ENCODE measurements at regions not wholly inside any gene's neighbourhood (a gene's known extent, or its start where the extent isn't known, plus 50 kb on each side); places are given as distances from the start of the nearest gene placed in this dataset.

DNA sequence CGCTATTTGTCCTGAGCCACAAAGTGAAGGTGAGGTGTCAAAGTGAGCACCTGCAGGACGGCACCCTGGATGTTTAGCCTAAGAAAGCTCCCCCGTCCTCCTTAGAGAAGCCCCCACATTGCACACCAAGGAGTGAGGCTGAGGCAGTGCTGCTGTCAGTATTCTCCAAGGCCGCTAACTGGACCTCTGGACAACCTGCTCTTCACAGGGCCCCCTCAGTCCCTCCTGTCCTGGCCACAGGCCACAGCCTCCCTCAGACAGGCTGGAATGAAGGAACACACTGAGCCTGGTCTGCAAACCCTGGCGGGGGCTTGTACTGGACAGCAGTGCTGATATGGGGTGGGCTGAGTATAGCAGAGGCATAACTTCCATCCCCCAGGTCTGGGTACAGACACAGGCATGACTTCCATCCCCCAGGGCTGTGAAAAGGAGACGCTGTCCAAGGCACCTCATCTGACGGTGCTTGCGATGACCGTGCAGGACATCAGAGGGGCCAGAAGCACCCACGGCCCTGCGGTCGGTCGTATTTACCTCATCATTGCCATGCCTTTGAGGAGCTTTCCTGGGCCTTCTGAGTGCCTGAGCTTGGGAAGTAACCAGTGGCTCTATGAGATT, 82.4 kb upstream of the DIO3 start:
- Histone ChIP-seq H3K4me3 (no peak overlapping the region), H3K27ac (no peak overlapping the region), H3K27me3 (no peaks in the 10 kb centered on the region), H3K9me3 (no peaks in the 10 kb centered on the region), H3K36me3 (no peaks in the 10 kb centered on the region), H3K9ac (ENCODE audit: low read depth in 2 of 2, low read length in 2 of 2) (no peak overlapping the region), H3K4me1 (peaks cover 5% of the 10 kb centered on the region)
- intact Hi-C loops (cut with DNase I): loop anchor here (5.0 kb wide), 1 partner anchor 78 kb away; no protein-coding TSS in a partner anchor
- no peak for TF ChIP-seq CTCF (IDR thresholded peaks at IDR 0.05)
- DNase-seq: peak; percentile 12

- H3K4me1 ChIP-seq: peaks cover 5% of the 10 kb centered on the region
- H3K27ac ChIP-seq: peak overlapping the region; percentile 15
- intact Hi-C loops (cut with DNase I): no loop called here
- H3K4me3 ChIP-seq: no peak overlapping the region
- TF ChIP-seq CTCF (IDR thresholded peaks at IDR 0.05): no peak
- no peaks in the 10 kb centered on the region for H3K9me3 ChIP-seq
- no peaks in the 10 kb centered on the region for H3K36me3 ChIP-seq
- H3K27me3 ChIP-seq: no peaks in the 10 kb centered on the region
- H3K9ac ChIP-seq (ENCODE audit: low read depth in 2 of 2, low read length in 2 of 2): no peak overlapping the region
- peak; percentile 15 for DNase-seq
These were observed 81.1 kb upstream of the DIO3 start for GRCh38 chr14:101480022-101480746.

DNA sequence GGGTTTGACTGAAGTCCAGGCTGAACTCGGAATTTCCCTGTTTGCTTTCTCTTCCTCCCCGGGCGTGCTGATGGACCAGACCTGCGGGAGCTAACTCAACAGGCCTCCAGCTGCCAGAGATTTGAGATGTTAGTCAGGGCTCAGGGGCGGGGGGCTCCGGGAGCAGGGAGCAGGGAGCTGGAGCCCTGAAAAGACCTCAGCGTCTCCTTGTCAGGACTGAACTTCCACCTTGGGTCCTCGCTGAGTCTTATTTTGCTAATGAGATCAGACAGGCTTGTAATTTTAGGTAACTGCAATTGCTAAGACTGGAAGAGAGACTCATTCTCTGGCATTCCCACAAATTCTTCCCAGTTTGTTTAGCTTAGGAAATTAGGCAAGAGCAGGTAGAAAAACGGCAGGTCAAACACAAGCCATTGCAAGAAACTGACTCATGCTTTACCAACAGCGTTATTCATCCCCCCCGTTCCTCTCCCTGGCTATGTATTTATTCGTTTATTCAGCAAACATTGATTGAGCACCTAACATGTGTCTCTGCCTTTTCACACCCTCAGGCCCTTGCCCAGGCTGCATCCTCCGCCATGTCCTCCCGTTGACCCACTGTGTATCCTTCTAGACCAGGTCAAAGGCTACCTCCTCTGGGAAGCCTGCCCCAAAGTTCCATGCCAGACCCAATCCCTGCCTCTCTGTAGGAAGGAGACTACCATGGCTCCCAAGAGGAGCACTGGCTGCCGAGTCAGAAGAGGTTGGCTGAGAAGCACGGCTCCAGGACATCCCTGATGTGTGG, 80.4 kb upstream of the DIO3 start:
- Histone ChIP-seq H3K9me3 (no peaks in the 10 kb centered on the region), H3K27me3 (no peaks in the 10 kb centered on the region), H3K9ac (ENCODE audit: low read depth in 2 of 2, low read length in 2 of 2) (no peak overlapping the region), H3K4me3 (no peak overlapping the region), H3K27ac (peak overlapping the region; percentile 15), H3K4me1 (peaks cover 5% of the 10 kb centered on the region), H3K36me3 (no peaks in the 10 kb centered on the region)
- TF ChIP-seq CTCF (IDR thresholded peaks at IDR 0.05): no peak
- intact Hi-C loops (cut with DNase I): no loop called here
- DNase-seq: peak; percentile 20

DNA sequence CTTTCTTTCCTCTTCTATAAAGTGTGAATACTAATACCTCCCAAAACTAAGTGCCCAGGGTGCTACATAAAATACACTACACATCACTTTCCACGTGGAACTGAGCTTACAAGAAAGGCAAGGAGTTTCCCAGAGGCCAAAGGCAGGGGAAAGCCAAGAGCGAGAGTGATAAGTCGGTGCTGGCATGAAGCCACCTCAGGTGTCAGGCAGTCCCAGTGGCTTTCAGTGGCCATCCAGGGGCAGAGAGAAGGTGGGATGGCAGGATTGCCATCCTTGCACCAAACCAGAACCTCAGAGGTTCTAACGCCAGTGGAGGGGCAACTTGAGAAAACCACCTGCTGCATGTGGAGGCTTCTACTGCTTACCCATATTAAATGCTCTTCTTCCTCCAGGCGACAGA, 79.7 kb upstream of the DIO3 start:
- no peak for TF ChIP-seq CTCF (IDR thresholded peaks at IDR 0.05)
- H3K27ac ChIP-seq: no peak overlapping the region
- H3K4me3 ChIP-seq: no peak overlapping the region
- H3K36me3 ChIP-seq: no peaks in the 10 kb centered on the region
- DNase-seq: no peak
- no peaks in the 10 kb centered on the region for H3K9me3 ChIP-seq
- intact Hi-C loops (cut with DNase I): no loop called here
- peaks cover 5% of the 10 kb centered on the region for H3K4me1 ChIP-seq
- no peaks in the 10 kb centered on the region for H3K27me3 ChIP-seq
- H3K9ac ChIP-seq (ENCODE audit: low read depth in 2 of 2, low read length in 2 of 2): no peak overlapping the region

- intact Hi-C loops (cut with DNase I): no loop called here
- Histone ChIP-seq H3K4me1 (peaks cover 5% of the 10 kb centered on the region), H3K27ac (no peak overlapping the region), H3K27me3 (no peaks in the 10 kb centered on the region), H3K36me3 (no peaks in the 10 kb centered on the region), H3K9ac (ENCODE audit: low read depth in 2 of 2, low read length in 2 of 2) (no peak overlapping the region), H3K4me3 (no peak overlapping the region), H3K9me3 (no peaks in the 10 kb centered on the region)
- DNase-seq: peak; percentile 6
- no peak for TF ChIP-seq CTCF (IDR thresholded peaks at IDR 0.05)
These were observed 79.2 kb upstream of the DIO3 start for GRCh38 chr14:101482066-101482465.

All from colonic mucosa (tissue), 4 donors.